ENCODE measurements at regions not wholly inside any gene's neighbourhood (a gene's known extent, or its start where the extent isn't known, plus 50 kb on each side); places are given as distances from the start of the nearest gene placed in this dataset.

DNA sequence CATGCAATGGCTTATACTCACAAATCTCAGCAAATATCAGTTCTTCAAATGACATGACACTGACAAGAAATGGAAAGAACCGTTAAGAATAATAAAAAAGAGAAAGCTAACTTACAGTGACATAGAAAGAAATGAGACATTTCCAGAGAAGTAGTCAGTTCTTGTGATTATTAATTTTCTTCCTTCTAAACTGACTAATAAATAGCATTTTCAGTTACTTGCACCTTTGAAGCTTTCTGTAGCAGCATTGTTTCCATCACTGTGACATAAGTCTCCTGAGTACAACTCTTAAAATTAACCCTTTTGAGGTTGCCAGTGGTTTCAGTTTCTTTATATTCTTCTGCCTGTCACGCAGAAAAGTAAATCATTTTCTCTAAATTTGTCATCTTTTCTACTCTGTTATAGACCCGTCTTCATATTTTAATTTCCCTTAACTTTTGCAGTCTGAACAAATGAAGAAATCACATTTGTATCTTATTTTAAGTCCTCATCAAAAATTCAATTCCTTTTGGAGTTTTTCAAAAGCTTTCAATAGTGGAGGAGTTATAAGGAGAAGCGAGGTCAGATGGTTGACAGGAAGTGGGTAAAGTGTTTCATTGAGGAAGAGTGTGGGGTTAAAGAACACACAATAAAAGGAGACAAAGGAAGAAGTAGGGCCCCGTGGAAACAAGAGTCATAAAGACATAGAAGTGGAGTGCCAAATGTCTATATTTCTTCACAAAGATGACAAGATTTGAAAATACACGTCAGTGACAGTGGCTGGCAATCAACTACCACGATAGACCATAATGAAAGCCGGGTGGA, 57.9 kb upstream of the S1PR1 start:
- TF ChIP-seq POLR2A (IDR thresholded peaks at IDR 0.05; ENCODE audit: low read depth): no peak
- no peak for TF ChIP-seq POLR2AphosphoS5 (IDR thresholded peaks at IDR 0.05)
- no peak for TF ChIP-seq EP300 (IDR thresholded peaks at IDR 0.05)
- TF ChIP-seq, protein P1, sequence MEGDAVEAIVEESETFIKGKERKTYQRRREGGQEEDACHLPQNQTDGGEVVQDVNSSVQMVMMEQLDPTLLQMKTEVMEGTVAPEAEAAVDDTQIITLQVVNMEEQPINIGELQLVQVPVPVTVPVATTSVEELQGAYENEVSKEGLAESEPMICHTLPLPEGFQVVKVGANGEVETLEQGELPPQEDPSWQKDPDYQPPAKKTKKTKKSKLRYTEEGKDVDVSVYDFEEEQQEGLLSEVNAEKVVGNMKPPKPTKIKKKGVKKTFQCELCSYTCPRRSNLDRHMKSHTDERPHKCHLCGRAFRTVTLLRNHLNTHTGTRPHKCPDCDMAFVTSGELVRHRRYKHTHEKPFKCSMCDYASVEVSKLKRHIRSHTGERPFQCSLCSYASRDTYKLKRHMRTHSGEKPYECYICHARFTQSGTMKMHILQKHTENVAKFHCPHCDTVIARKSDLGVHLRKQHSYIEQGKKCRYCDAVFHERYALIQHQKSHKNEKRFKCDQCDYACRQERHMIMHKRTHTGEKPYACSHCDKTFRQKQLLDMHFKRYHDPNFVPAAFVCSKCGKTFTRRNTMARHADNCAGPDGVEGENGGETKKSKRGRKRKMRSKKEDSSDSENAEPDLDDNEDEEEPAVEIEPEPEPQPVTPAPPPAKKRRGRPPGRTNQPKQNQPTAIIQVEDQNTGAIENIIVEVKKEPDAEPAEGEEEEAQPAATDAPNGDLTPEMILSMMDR (IDR thresholded peaks at IDR 0.05): no peak

All from esophagus muscularis mucosa (tissue), 4 donors.